ENCODE measurements at regions not wholly inside any gene's neighbourhood (a gene's known extent, or its start where the extent isn't known, plus 50 kb on each side); places are given as distances from the start of the nearest gene placed in this dataset.

DNA sequence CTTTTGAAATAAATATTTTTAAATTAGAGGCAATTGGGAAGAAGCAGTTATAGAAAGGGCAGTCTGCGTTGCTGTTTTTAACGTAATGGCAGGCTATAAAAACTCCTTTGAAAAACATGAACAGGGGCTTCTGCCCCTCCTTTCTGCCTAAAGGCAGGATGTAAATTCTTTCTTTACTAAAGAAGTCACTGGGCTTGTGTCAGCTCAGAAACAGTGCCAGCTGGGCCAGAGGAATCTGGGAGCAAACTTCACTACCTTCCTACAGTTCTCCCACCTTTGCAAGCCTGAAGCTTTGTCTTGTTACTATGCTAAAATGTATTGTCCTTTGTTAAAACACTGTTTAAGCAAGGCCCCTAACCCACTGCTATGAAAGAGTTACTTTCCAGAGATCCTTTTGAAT lies 1664.8 kb downstream of the RPA4 start:
- H2BK5ac ChIP-seq (ENCODE audit: low read depth, low read length) = no peak overlapping the region
- H2BK12ac ChIP-seq (ENCODE audit: low read depth, low read length) = no peak overlapping the region
- H3K23me2 ChIP-seq (ENCODE audit: low read depth, low read length) = no peaks in the 10 kb centered on the region
- H3K9ac ChIP-seq (replicated peaks in 1 of 4; ENCODE audit: extremely low read depth in 1 of 4, low read depth in 3 of 4, low read length in 3 of 4) = no peak overlapping the region
- H4K8ac ChIP-seq (ENCODE audit: extremely low read depth, insufficient read depth, low read length) = no peak overlapping the region
- no peaks in the 10 kb centered on the region for H3K9me3 ChIP-seq (ENCODE audit: insufficient read depth in 2 of 2, low read depth in 1 of 2, low read length in 1 of 2)
- no peak overlapping the region for H2AK5ac ChIP-seq (ENCODE audit: low read depth, low read length)
- H2BK15ac ChIP-seq (ENCODE audit: low read length) = no peak overlapping the region
- H3K23ac ChIP-seq (ENCODE audit: insufficient read length) = no peak overlapping the region
- H3K4me2 ChIP-seq (ENCODE audit: insufficient read depth in 1 of 2, low read depth in 2 of 2, low read length in 2 of 2) = no peak overlapping the region; a peak in 1 of 4 replicates
- no peak overlapping the region for H4K5ac ChIP-seq (ENCODE audit: insufficient read length, low read depth, low read length)
- no peaks in the 10 kb centered on the region for H3K36me3 ChIP-seq (ENCODE audit: control insufficient read depth in 2 of 4, insufficient read depth in 4 of 4, low read length in 3 of 4)
- ChIA-PET CTCF (ENCODE audit: partially characterized antibody) (no interaction called here), POLR2A (ENCODE audit: partially characterized antibody) (interaction anchor here (0.6 kb wide), 1 partner anchor 29 kb away, joined by 3 read pairs; no protein-coding TSS in a partner anchor)
- peak; percentile 50 for FAIRE-seq
- H3K79me2 ChIP-seq (ENCODE audit: control insufficient read depth in 1 of 2, insufficient read depth in 2 of 2, low read length in 2 of 2) = no peaks in the 10 kb centered on the region
- no peak overlapping the region for H4K91ac ChIP-seq (replicated peaks; ENCODE audit: insufficient read length, low read length)
- H3K14ac ChIP-seq (ENCODE audit: insufficient read length) = no peak overlapping the region
- H3K18ac ChIP-seq (ENCODE audit: extremely low read depth, low read length) = no peak overlapping the region
- H2AFZ ChIP-seq (ENCODE audit: low read length) = no peak overlapping the region
- H3K4me3 ChIP-seq (ENCODE audit: extremely low read depth in 1 of 4, insufficient read depth in 2 of 4, low read depth in 3 of 4, low read length in 4 of 4) = no peak overlapping the region
- no peak for DNase-seq (ENCODE audit: low read depth in 1 of 2, low spot score in 2 of 2)
- H3K27ac ChIP-seq (ENCODE audit: low read depth, low read length) = no peak overlapping the region
- H3K56ac ChIP-seq (replicated peaks; ENCODE audit: insufficient read length, low read depth, low read length) = no peak overlapping the region
- H3K27me3 ChIP-seq (replicated peaks in 1 of 4; ENCODE audit: control insufficient read depth in 3 of 4, extremely low read depth in 1 of 4, insufficient read depth in 3 of 4, low read length in 3 of 4) = no peaks in the 10 kb centered on the region
- 60% methylated on average over 1 of the region's 2 CpGs; no CpG with 5 or more reads in 1 of the 2 experiments for WGBS, 2 experiments (ENCODE audit: extremely low coverage in 1 of 2, insufficient coverage in 1 of 2, insufficient read length in 1 of 2, insufficient replicate concordance in 2 of 2, low coverage in 1 of 2, low lambda C conversion rate in 2 of 2, missing lambda C conversion rate in 1 of 2)
- TF ChIP-seq, protein P1, sequence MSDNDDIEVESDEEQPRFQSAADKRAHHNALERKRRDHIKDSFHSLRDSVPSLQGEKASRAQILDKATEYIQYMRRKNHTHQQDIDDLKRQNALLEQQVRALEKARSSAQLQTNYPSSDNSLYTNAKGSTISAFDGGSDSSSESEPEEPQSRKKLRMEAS (IDR thresholded peaks at IDR 0.05) = no peak
- TF ChIP-seq RFX5 (IDR thresholded peaks at IDR 0.05; ENCODE audit: borderline replicate concordance, low read depth, low read length) = no peak
- no peak for TF ChIP-seq TAF7 (optimal IDR thresholded peaks at IDR 0.05; ENCODE audit: borderline replicate concordance, low read depth, low read length)
- no peak for TF ChIP-seq CHD1 (IDR thresholded peaks at IDR 0.05; ENCODE audit: low read depth, low read length)
- no peak for TF ChIP-seq CHD2 (IDR thresholded peaks at IDR 0.05; ENCODE audit: low read length)
- no peak for TF ChIP-seq POLR2AphosphoS5 (IDR thresholded peaks at IDR 0.05; ENCODE audit: low read depth, low read length)
- TF ChIP-seq GTF2F1 (IDR thresholded peaks at IDR 0.05; ENCODE audit: borderline replicate concordance, low read depth, low read length) = no peak
- no peak for TF ChIP-seq SRF (IDR thresholded peaks at IDR 0.05; ENCODE audit: low read depth, low read length)
- no peak for TF ChIP-seq EP300 (IDR thresholded peaks at IDR 0.05; ENCODE audit: borderline replicate concordance in 1 of 2, low read depth in 2 of 2, low read length in 2 of 2)
- H4K20me1 ChIP-seq (replicated peaks in 1 of 2; ENCODE audit: control insufficient read depth in 1 of 2, insufficient read depth in 2 of 2, low read length in 2 of 2) = no peaks in the 10 kb centered on the region
- H3K4ac ChIP-seq (replicated peaks; ENCODE audit: insufficient read length, low read depth, low read length) = no peak overlapping the region
- H2BK120ac ChIP-seq (replicated peaks; ENCODE audit: low read depth, low read length) = no peak overlapping the region
- H3K4me1 ChIP-seq (replicated peaks in 1 of 4; ENCODE audit: control insufficient read depth in 3 of 4, insufficient read depth in 4 of 4, low read length in 3 of 4) = peaks cover 0 to 3% (median 0%) of the 10 kb centered on the region in 4 experiments; a peak in 1 of 7 replicates
- no peak overlapping the region for H2BK20ac ChIP-seq (ENCODE audit: low read length)
- H3K79me1 ChIP-seq (ENCODE audit: low read depth, low read length) = no peaks in the 10 kb centered on the region
